ENCODE measurements at regions not wholly inside any gene's neighbourhood (a gene's known extent, or its start where the extent isn't known, plus 50 kb on each side); places are given as distances from the start of the nearest gene placed in this dataset.

GRCh38 chr20:60211618-60212463 is 253.6 kb downstream of the CDH26 start:
- no peak for TF ChIP-seq CTCF (conservative IDR thresholded peaks at IDR 0.05; ENCODE audit: low read depth, low read length)
- no peak for TF ChIP-seq EZH2 (IDR thresholded peaks at IDR 0.05; ENCODE audit: low read length, unreplicated experiment)
